ENCODE measurements at regions not wholly inside any gene's neighbourhood (a gene's known extent, or its start where the extent isn't known, plus 50 kb on each side); places are given as distances from the start of the nearest gene placed in this dataset.

- Histone ChIP-seq H3K4me1 (peaks cover 2 to 24% of the 10 kb centered on the region in 2 donors), H3K27me3 (no peaks in the 10 kb centered on the region), H3K9me3 (no peaks in the 10 kb centered on the region), H3K27ac (no peak overlapping the region), H3K4me3 (no peak overlapping the region), H3K36me3 (no peaks in the 10 kb centered on the region)
- TF ChIP-seq CTCF (IDR thresholded peaks at IDR 0.05): no peak
- DNase-seq (ENCODE audit: low spot score): no peak
These were observed 175.7 kb upstream of the NTM start for GRCh38 chr11:131194726-131195125.

- Histone ChIP-seq H3K36me3 (no peaks in the 10 kb centered on the region), H3K9me3 (no peaks in the 10 kb centered on the region), H3K27me3 (no peaks in the 10 kb centered on the region), H3K4me3 (peak overlapping the region; percentile 7 to 31), H3K4me1 (peaks cover 2 to 24% of the 10 kb centered on the region in 2 donors), H3K27ac (no peak overlapping the region)
- TF ChIP-seq CTCF (IDR thresholded peaks at IDR 0.05): no peak
- DNase-seq (ENCODE audit: low spot score): no peak
These were observed 174.5 kb upstream of the NTM start for GRCh38 chr11:131195661-131196517.

- TF ChIP-seq CTCF (IDR thresholded peaks at IDR 0.05): no peak
- no peaks in the 10 kb centered on the region for H3K27me3 ChIP-seq
- H3K9me3 ChIP-seq: no peaks in the 10 kb centered on the region
- no peak overlapping the region for H3K27ac ChIP-seq
- DNase-seq (ENCODE audit: low spot score): no peak
- peaks cover 2 to 24% of the 10 kb centered on the region in 2 donors for H3K4me1 ChIP-seq
- H3K4me3 ChIP-seq: no peak overlapping the region
- no peaks in the 10 kb centered on the region for H3K36me3 ChIP-seq
These were observed 172.0 kb upstream of the NTM start for GRCh38 chr11:131198161-131199014.

- Histone ChIP-seq H3K36me3 (no peaks in the 10 kb centered on the region), H3K27me3 (no peaks in the 10 kb centered on the region), H3K9me3 (no peaks in the 10 kb centered on the region), H3K4me1 (peaks cover 2 to 20% of the 10 kb centered on the region in 2 donors), H3K4me3 (no peak overlapping the region), H3K27ac (no peak overlapping the region)
- DNase-seq (ENCODE audit: low spot score): no peak
- no peak for TF ChIP-seq CTCF (IDR thresholded peaks at IDR 0.05)
These were observed 171.5 kb upstream of the NTM start for GRCh38 chr11:131199015-131199280.

- no peak for DNase-seq (ENCODE audit: low spot score)
- Histone ChIP-seq H3K36me3 (no peaks in the 10 kb centered on the region), H3K27ac (no peak overlapping the region), H3K4me1 (peaks cover 0 to 4% of the 10 kb centered on the region in 2 donors), H3K27me3 (no peaks in the 10 kb centered on the region), H3K4me3 (no peak overlapping the region), H3K9me3 (no peaks in the 10 kb centered on the region)
- no peak for TF ChIP-seq CTCF (IDR thresholded peaks at IDR 0.05)
These were observed 168.7 kb upstream of the NTM start for GRCh38 chr11:131201674-131202073.

All from right atrium auricular region (tissue), 2 donors.